HepG2 (cell line): ENCODE measurements at regions not wholly inside any gene's neighbourhood (a gene's known extent, or its start where the extent isn't known, plus 50 kb on each side); places are given as distances from the start of the nearest gene placed in this dataset.
"Not testable (repeated sequence)": the region's sequence is repeated elsewhere in the genome, so short reads cannot be mapped to it uniquely, and the experiment has no call there.

Experiments used
- ATAC-seq: fragments of 200-7000 bp; cut with Tn5 transposase; 3 replicates; pipeline ENCODE4 v1.9.1; 2020; ENCODE audit warnings: mild to moderate bottlenecking, moderate library complexity
- BruUV-seq: library from RNA; stranded (reverse); fragments of 400-500 nt; replicated peaks from 2 replicates; lab custom pipeline; 2021; lab: Mats Ljungman, UMichigan
- CTCF ChIA-PET: fragments of 300-600 bp; formaldehyde crosslinking; extraction: SDS; loops from one replicate; lab custom pipeline; 2021; ENCODE audit warnings: low total read pairs, inconsistent platforms, low intra/inter-chr PET ratio; lab: Yijun Ruan, JAX
- POLR2A ChIA-PET: fragments of 350-600 bp; sonication (Branson Sonifier 250); formaldehyde crosslinking; loops from one replicate; lab custom pipeline; 2020; ENCODE audit warnings: antibody characterized with exemption, inconsistent platforms; lab: Yijun Ruan, JAX
- DNase-seq: peaks from one replicate; pipeline ENCODE4 v3.0.0-alpha.2; 2015; ENCODE audit warnings: low spot score
- FAIRE-seq: peaks from 3 replicates; lab custom pipeline; 2011; peaks lifted over from hg19 to GRCh38; lab: Jason Lieb, UNC
- H2AFZ ChIP-seq: one replicate; pipeline ENCODE4 v1.6.1; 2011; ENCODE audit warnings: low read length, inconsistent platforms
- H3K27ac ChIP-seq: fragments of 300-600 bp; 3 replicates; pipeline ENCODE4 v1.8.0; 2011; ENCODE audit warnings: mixed run types, mild to moderate bottlenecking, mixed read lengths, low read length, inconsistent platforms; ENCODE audit not compliant: insufficient read depth; ENCODE audit errors: extremely low read length
- H3K27me3 ChIP-seq, 2 experiments: fragments of 200-600 bp in 1 of 2; 2 replicates in 1 of 2; 3 replicates in 1 of 2; pipeline versions ENCODE4 v1.6.0 to v1.8.0; 2011; ENCODE audit warnings: low read length in 2 of 2, mild to moderate bottlenecking in 2 of 2, moderate library complexity in 2 of 2, inconsistent platforms in 1 of 2; ENCODE audit not compliant: insufficient read depth in 2 of 2, control insufficient read depth in 1 of 2
- H3K36me3 ChIP-seq, 2 experiments: fragments of 200-600 bp in 1 of 2; replicated peaks in 1 of 2; 2 replicates in 1 of 2; 3 replicates in 1 of 2; pipeline versions ENCODE4 v1.5.1 to v1.8.0; 2011; ENCODE audit warnings: low read length in 2 of 2, inconsistent platforms in 1 of 2; ENCODE audit not compliant: insufficient read depth in 2 of 2, control insufficient read depth in 1 of 2
- H3K4me1 ChIP-seq: 2 replicates; pipeline ENCODE4 v1.5.1; 2012; ENCODE audit warnings: low read length, inconsistent platforms; ENCODE audit not compliant: insufficient read depth
- H3K4me2 ChIP-seq: 2 replicates; pipeline ENCODE4 v1.6.0; 2011; ENCODE audit warnings: low read depth, low read length, inconsistent platforms
- H3K4me3 ChIP-seq, 3 experiments: fragments of 200-600 bp in 1 of 3; sonication (generic), shearing (Covaris generic) in 1 of 3; replicated peaks in 1 of 3; 2 replicates each; pipeline ENCODE4 v1.5.1; 2011 to 2016; ENCODE audit warnings: low read length in 3 of 3, inconsistent platforms in 2 of 3, low read depth in 2 of 3, mild to moderate bottlenecking in 2 of 3, control low read depth in 1 of 3, mixed read lengths in 1 of 3; ENCODE audit not compliant: insufficient read depth in 1 of 3
- H3K79me2 ChIP-seq: one replicate; pipeline ENCODE4 v1.6.1; 2011; ENCODE audit warnings: low read length, inconsistent platforms; ENCODE audit not compliant: insufficient read depth
- H3K9ac ChIP-seq: 2 replicates; pipeline ENCODE4 v1.6.0; 2011; ENCODE audit warnings: mild to moderate bottlenecking, low read depth, low read length, inconsistent platforms; ENCODE audit not compliant: insufficient read depth
- H3K9me3 ChIP-seq: 2 replicates; pipeline ENCODE4 v1.5.1; 2012; ENCODE audit warnings: mild to moderate bottlenecking, low read length
- H4K20me1 ChIP-seq: 2 replicates; pipeline ENCODE4 v1.6.0; 2011; ENCODE audit warnings: inconsistent platforms, mild to moderate bottlenecking, low read length, moderate library complexity; ENCODE audit not compliant: insufficient read depth
- AGO2 ChIP-seq: fragments of 200-400 bp; formaldehyde crosslinking; optimal IDR thresholded peaks from 2 replicates; pipeline ENCODE3; 2017; ENCODE audit warnings: mild to moderate bottlenecking, low read depth, low read length, moderate library complexity
- CENPX ChIP-seq: sonication (generic); formaldehyde crosslinking; IDR thresholded peaks from 2 replicates; pipeline ENCODE4 v1.9.0; 2021; ENCODE audit warnings: mild to moderate bottlenecking, missing genetic modification reagents, moderate library complexity
- DZIP1 ChIP-seq: sonication (generic); formaldehyde crosslinking; IDR thresholded peaks from 2 replicates; pipeline ENCODE4 v1.5.0; 2020; ENCODE audit warnings: mild to moderate bottlenecking, missing genetic modification reagents
- GATAD1 ChIP-seq: IDR thresholded peaks from 2 replicates; pipeline ENCODE4 v1.6.1; 2016; ENCODE audit warnings: missing genetic modification reagents, missing compliant biosample characterization
- RBM39 ChIP-seq: fragments of 200-400 bp; formaldehyde crosslinking; IDR thresholded peaks from one replicate; pipeline ENCODE4 v1.6.1; 2018; ENCODE audit warnings: antibody characterized with exemption, mild to moderate bottlenecking, low read depth, low read length; ENCODE audit not compliant: poor library complexity, severe bottlenecking
- RCOR2 ChIP-seq: IDR thresholded peaks from 2 replicates; pipeline ENCODE4 v1.6.1; 2016; ENCODE audit warnings: missing biosample characterization, missing genetic modification reagents
- STAG1 ChIP-seq: sonication (generic); formaldehyde crosslinking; IDR thresholded peaks from 2 replicates; pipeline ENCODE4 v1.4.0; 2020; ENCODE audit warnings: missing genetic modification reagents
- UBTF ChIP-seq: sonication (generic); formaldehyde crosslinking; IDR thresholded peaks from 2 replicates; pipeline ENCODE4 v1.4.0; 2020; ENCODE audit warnings: mild to moderate bottlenecking, missing genetic modification reagents
- ZNF34 ChIP-seq: sonication (generic); formaldehyde crosslinking; IDR thresholded peaks from 2 replicates; pipeline ENCODE4 v1.4.0; 2020; ENCODE audit warnings: mild to moderate bottlenecking, missing genetic modification reagents, borderline replicate concordance
- ZNF589 ChIP-seq: sonication (generic); formaldehyde crosslinking; conservative IDR thresholded peaks from 2 replicates; pipeline ENCODE4 v1.8.0; 2022; ENCODE audit warnings: mild to moderate bottlenecking, moderate library complexity, missing genetic modification reagents
- ZNF749 ChIP-seq: sonication (generic); formaldehyde crosslinking; IDR thresholded peaks from 2 replicates; pipeline ENCODE4 v1.8.0; 2022; ENCODE audit warnings: mild to moderate bottlenecking, missing genetic modification reagents, moderate library complexity, borderline replicate concordance
- WGBS: methylation state at CpG from one replicate; pipeline ENCODE4 v1.1.6; 2017; ENCODE audit warnings: low lambda C conversion rate; 5-methylcytosine and 5-hydroxymethylcytosine counted together
- in situ Hi-C: cut with HindIII; loops from 2 replicates; pipeline ENCODE4 v1.10.0; 2017; ENCODE audit warnings: low pct_unique_long_range_greater_than_20kb; ENCODE audit not compliant: extremely low pct_ligation_motif_present
- intact Hi-C: fragments of 100-400 bp; cut with micrococcal nuclease; formaldehyde crosslinking; loops from one replicate; pipeline ENCODE4 v1.10.0; 2022; ENCODE audit not compliant: unreplicated experiment

- H3K9ac ChIP-seq, FAIRE-seq, H3K27me3 ChIP-seq, CTCF ChIA-PET, in situ Hi-C loops, H2AFZ ChIP-seq, H4K20me1 ChIP-seq, H3K36me3 ChIP-seq, H3K27ac ChIP-seq, H3K9me3 ChIP-seq, ATAC-seq, intact Hi-C loops, H3K79me2 ChIP-seq, BruUV-seq, H3K4me3 ChIP-seq, H3K4me2 ChIP-seq, DNase-seq, POLR2A ChIA-PET: not testable (repeated sequence)
- peaks cover 34% of the 10 kb centered on the region for H3K4me1 ChIP-seq
- 50% methylated on average over 4 of the region's 4 CpGs for WGBS
Measured at GRCh38 chr6:157753801-157754200, 69.2 kb upstream of the SNX9 start.

- peaks cover 38% of the 10 kb centered on the region for H3K4me1 ChIP-seq
- H3K27me3 ChIP-seq, result peaks cover 0 to 2% of the 10 kb centered on the region in 2 experiments; a peak in 1 of 5 replicates
- 43% methylated on average over 7 of the region's 7 CpGs for WGBS
- no peak overlapping the region for H2AFZ ChIP-seq
- FAIRE-seq, result no peak
- peaks cover 6% of the 10 kb centered on the region; the same call in 1 of the 2 replicates for H3K9me3 ChIP-seq
- no peaks in the 10 kb centered on the region for H4K20me1 ChIP-seq
- no peak for TF ChIP-seq RCOR2 (CRISPR knock-in tag)
- TF ChIP-seq CENPX, result no peak
- TF ChIP-seq AGO2, result no peak
- no peak for TF ChIP-seq STAG1 (CRISPR knock-in tag)
- no peak for TF ChIP-seq UBTF
- no peak for TF ChIP-seq DZIP1
- no peak for TF ChIP-seq ZNF749 (CRISPR knock-in tag)
- TF ChIP-seq ZNF589 (CRISPR knock-in tag), result no peak
- no peak for TF ChIP-seq GATAD1 (CRISPR knock-in tag)
- no peak for TF ChIP-seq RBM39
- TF ChIP-seq ZNF34, result no peak
- H3K4me3 ChIP-seq, result no peak overlapping the region
- no peak overlapping the region for H3K4me2 ChIP-seq
- CTCF ChIA-PET, result no interaction called here
- H3K9ac ChIP-seq, result no peak overlapping the region
- BruUV-seq, result no TSS peak
- in situ Hi-C loops (no loop called here), intact Hi-C loops (no loop called here)
- POLR2A ChIA-PET, result no interaction called here
- H3K79me2 ChIP-seq, result no peaks in the 10 kb centered on the region
- H3K36me3 ChIP-seq, result no peaks in the 10 kb centered on the region
- DNase-seq, result no peak
- H3K27ac ChIP-seq, result no peak overlapping the region
- no peak for ATAC-seq
Measured at GRCh38 chr6:157754351-157754750, 68.7 kb upstream of the SNX9 start.
